Mucosa of descending colon (tissue), 3 donors: ENCODE measurements at regions not wholly inside any gene's neighbourhood (a gene's known extent, or its start where the extent isn't known, plus 50 kb on each side); places are given as distances from the start of the nearest gene placed in this dataset.
"Not testable (repeated sequence)": the region's sequence is repeated elsewhere in the genome, so short reads cannot be mapped to it uniquely, and the experiment has no call there.

Source experiments
- ATAC-seq: fragments of 200-7000 bp; cut with Tn5 transposase; one replicate; pipeline ENCODE4 v1.9.1; 2020; ENCODE audit warnings: mild to moderate bottlenecking, moderate library complexity
- DNase-seq, 3 donors: peaks; one replicate each; pipeline ENCODE4 v3.0.0-alpha.2; 2020
- H3K36me3 ChIP-seq: fragments of 200-600 bp; one replicate; pipeline ENCODE4 v1.8.0; 2021; ENCODE audit warnings: low read depth, mild to moderate bottlenecking
- H3K4me1 ChIP-seq: fragments of 200-600 bp; one replicate; pipeline ENCODE4 v1.8.0; 2021; ENCODE audit warnings: low read depth, mild to moderate bottlenecking
- H3K4me3 ChIP-seq: fragments of 200-600 bp; one replicate; pipeline ENCODE4 v1.8.0; 2021; ENCODE audit warnings: mild to moderate bottlenecking
- H3K9me3 ChIP-seq: fragments of 200-600 bp; one replicate; pipeline ENCODE4 v1.8.0; 2021; ENCODE audit warnings: mild to moderate bottlenecking
- intact Hi-C, 2 donors: fragments of 100-400 bp; cut with DNase I in 1 of 2; cut with micrococcal nuclease in 1 of 2; formaldehyde crosslinking; loops; one replicate each; pipeline versions ENCODE4 v1.11.0 to v1.11.1; 2022; cut with DNase I, micrococcal nuclease
- TF ChIP-seq, protein P1 (sequence below): fragments of 200-600 bp; IDR thresholded peaks from one replicate; pipeline ENCODE4 v1.8.0; 2022; ENCODE audit warnings: antibody characterized with exemption, mild to moderate bottlenecking
- donor health status: DM: no; HTN: no; CAD: no; lungs with moderate emphysema.
- donor health status: DM: no; HTN: no; CAD: no.
- donor health status: DM: no; HTN: yes; CAD: no.

DNA sequence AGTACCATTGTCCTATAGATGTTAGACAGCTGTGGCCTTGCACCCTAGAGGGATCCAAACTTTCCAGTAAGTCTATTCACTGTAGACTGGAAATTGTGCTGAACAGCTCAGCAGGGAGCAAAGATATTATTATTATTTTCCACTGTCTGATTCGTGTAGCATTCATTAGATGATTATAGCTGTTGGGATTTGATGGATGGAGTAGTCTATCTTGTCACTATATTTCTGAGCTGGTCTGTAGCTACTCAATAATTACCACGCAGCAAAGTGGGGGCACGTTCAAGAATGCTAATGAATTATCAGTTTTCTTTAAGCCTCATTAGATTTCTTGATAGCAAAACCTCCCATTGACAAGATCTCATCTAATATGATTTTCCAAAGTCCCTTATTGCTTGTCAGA, 113.2 kb downstream of the RTP4 start:
- Histone ChIP-seq H3K4me3 (no peak overlapping the region), H3K4me1 (no peaks in the 10 kb centered on the region), H3K9me3 (no peaks in the 10 kb centered on the region), H3K36me3 (no peaks in the 10 kb centered on the region)
- no peak for DNase-seq
- intact Hi-C loops: no loop called here
- no peak for ATAC-seq
- TF ChIP-seq, protein P1, sequence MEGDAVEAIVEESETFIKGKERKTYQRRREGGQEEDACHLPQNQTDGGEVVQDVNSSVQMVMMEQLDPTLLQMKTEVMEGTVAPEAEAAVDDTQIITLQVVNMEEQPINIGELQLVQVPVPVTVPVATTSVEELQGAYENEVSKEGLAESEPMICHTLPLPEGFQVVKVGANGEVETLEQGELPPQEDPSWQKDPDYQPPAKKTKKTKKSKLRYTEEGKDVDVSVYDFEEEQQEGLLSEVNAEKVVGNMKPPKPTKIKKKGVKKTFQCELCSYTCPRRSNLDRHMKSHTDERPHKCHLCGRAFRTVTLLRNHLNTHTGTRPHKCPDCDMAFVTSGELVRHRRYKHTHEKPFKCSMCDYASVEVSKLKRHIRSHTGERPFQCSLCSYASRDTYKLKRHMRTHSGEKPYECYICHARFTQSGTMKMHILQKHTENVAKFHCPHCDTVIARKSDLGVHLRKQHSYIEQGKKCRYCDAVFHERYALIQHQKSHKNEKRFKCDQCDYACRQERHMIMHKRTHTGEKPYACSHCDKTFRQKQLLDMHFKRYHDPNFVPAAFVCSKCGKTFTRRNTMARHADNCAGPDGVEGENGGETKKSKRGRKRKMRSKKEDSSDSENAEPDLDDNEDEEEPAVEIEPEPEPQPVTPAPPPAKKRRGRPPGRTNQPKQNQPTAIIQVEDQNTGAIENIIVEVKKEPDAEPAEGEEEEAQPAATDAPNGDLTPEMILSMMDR: no peak

DNA sequence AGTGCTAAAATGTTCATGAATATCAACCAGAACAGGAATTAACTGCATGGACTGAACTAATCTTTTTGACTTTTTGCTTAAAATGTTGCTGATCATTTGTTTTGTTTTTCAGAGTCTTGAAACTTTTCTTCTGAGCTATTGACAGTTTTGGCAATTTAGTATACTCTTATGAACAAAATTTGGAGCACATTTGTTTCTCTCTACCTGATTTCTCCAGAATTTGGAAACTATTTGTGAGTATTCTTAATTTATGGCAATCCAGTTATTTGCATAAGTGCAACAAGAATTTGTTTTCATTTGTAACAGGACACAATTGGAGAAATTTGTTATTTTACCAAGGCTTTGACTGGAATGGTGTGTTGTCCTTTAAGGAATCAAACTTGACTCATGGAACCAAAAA, 107.4 kb downstream of the RTP4 start:
- H3K9me3 ChIP-seq: peaks cover 36% of the 10 kb centered on the region
- H3K4me1 ChIP-seq, DNase-seq, H3K36me3 ChIP-seq, H3K4me3 ChIP-seq, ATAC-seq, intact Hi-C loops: not testable (repeated sequence)

DNA sequence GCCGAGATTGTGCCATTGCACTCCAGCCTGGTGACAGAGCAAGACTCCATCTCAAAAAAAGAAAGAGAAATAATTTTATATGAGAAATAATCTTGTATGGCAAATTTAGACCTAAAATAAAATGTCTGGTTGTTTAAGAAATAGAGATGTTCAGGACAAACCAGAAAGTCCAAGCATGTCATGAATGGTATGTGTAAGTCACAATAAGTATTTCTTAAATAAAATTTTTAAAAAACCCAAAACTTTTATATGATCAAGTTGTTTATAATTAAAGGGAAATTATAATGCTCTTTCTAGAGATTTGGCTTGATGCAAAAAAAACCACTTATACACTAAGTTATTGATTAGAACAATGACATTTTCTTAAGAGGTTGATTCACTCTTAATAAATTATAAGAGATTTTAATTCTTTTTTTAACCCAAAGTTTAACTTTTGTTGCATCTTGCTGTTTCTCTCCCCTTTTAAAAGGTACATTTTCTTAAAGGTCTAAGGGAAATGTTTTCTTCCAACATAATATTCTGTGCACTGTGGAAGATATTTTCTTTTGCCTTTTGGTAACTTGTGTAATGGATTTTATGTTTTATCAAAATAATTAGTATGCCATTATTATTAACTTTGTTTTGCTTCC, 105.7 kb downstream of the RTP4 start:
- ATAC-seq: no peak
- intact Hi-C loops: no loop called here
- H3K4me1 ChIP-seq: no peaks in the 10 kb centered on the region

DNA sequence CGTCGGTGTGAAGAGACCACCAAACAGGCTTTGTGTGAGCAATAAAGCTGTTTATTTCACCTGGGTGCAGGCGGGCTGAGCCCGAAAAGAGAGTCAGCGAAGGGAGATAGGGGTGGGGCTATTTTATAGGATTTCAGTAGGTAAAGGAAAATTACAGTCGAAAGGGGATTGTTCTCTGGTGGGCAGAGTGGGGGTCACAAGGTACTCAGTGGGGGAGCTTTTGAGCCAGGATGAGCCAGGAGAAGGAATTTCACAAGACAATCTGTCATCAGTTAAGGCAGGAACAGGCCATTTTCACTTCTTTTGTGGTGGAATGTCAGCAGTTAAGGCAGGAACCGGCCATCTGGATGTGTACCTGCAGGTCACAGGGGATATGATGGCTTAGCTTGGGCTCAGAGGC, 98.1 kb downstream of the RTP4 start:
- H3K4me1 ChIP-seq, H3K9me3 ChIP-seq, H3K4me3 ChIP-seq, intact Hi-C loops, DNase-seq, ATAC-seq, H3K36me3 ChIP-seq: not testable (repeated sequence)

More for the DNA sequence above, 105.7 kb downstream of the RTP4 start:
- Histone ChIP-seq H3K4me3 (no peak overlapping the region), H3K9me3 (peaks cover 36% of the 10 kb centered on the region), H3K36me3 (no peaks in the 10 kb centered on the region)
- no peak for DNase-seq
- TF ChIP-seq, protein P1: no peak

DNA sequence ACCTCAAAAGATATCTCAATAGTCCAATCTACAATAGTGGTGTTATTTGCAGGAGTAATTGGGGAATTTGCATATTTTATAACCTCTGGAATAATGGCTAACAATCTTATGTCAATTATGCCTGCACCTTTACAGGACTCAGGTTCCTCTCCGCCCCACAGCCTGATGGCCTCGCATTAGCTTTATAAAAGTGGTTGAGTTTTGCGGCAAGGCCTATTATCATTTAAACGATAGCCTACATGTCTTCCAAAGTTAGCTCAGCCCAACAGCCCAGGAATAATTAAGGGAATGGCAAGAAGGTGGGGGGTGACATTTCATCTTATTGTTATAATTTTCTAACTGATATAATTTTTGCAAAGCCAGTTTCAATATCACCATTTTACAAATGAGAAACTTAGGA, 97.3 kb downstream of the RTP4 start:
- Histone ChIP-seq H3K4me1 (no peaks in the 10 kb centered on the region), H3K36me3 (no peaks in the 10 kb centered on the region), H3K9me3 (no peaks in the 10 kb centered on the region), H3K4me3 (no peak overlapping the region)
- intact Hi-C loops: no loop called here
- TF ChIP-seq, protein P1: no peak
- no peak for DNase-seq
- ATAC-seq: no peak

DNA sequence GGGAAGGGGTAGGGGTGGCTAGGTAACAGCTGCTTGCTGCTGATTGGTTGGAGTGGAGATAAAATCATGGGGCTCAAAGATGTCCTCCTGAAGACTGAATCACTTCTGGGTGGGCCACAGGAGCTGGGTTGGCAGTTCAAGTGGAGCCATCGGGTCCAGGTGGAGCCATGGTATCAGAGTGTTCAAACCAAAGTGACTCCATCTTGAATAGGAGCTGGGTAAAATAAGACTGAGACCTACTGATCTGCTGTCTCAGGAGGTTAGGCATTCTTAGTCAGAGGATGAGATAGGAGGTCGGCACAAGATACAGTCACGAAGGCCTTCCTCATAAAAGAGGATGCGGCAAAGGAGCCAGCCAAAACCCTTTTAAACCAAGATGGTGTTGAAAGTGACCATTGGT, 96.5 kb downstream of the RTP4 start:
- ATAC-seq (no peak), DNase-seq (no peak)
- no peak overlapping the region for H3K4me3 ChIP-seq
- TF ChIP-seq, protein P1: no peak
- H3K36me3 ChIP-seq: no peaks in the 10 kb centered on the region
- no peaks in the 10 kb centered on the region for H3K4me1 ChIP-seq
- intact Hi-C loops: no loop called here
- no peaks in the 10 kb centered on the region for H3K9me3 ChIP-seq

DNA sequence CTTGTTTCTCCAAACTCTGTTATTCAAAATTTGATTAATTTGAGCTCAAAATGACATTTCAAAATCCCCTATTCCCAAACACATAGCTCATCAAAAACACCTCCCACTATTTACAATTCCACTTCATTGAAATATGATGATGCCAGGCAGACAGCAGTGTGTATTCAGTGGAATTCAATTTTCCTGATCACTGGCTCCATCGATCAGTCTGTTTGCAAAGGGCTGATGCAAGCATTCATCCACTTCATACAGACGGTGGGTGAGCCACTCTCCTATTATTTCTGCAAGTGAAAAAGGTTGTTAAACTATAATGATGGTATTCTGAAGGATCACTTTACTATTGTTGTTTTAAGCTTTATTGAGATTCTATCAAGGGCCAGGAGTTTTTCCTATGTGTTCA, 90.7 kb downstream of the RTP4 start:
- ATAC-seq: no peak
- DNase-seq: no peak
- TF ChIP-seq, protein P1: no peak
- no peak overlapping the region for H3K4me3 ChIP-seq
- H3K36me3 ChIP-seq: no peaks in the 10 kb centered on the region
- H3K4me1 ChIP-seq: no peaks in the 10 kb centered on the region
- intact Hi-C loops: no loop called here
- no peaks in the 10 kb centered on the region for H3K9me3 ChIP-seq
